ENCODE measurements at regions not wholly inside any gene's neighbourhood (a gene's known extent, or its start where the extent isn't known, plus 50 kb on each side); places are given as distances from the start of the nearest gene placed in this dataset.

DNA sequence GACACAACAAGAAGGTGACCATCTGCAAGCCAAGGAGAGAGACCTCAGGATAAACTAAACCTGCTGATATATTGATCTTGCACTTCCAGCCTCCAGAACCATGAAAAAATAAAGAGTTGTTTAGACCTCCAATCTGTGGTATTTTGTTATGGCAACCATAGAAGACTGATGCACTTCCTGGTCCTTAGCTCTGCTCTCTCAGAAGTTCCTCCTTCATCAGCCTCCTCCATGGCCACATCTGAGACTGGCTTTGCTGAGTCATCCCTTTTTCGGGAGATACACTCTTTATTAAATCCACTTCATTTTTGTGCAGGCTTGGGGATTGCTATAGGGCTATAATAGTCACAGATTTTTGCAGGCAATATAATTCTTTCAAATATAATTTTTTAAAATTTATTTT, 89.6 kb upstream of the ATF7IP start:
- no peak for DNase-seq (ENCODE audit: low read depth)

DNA sequence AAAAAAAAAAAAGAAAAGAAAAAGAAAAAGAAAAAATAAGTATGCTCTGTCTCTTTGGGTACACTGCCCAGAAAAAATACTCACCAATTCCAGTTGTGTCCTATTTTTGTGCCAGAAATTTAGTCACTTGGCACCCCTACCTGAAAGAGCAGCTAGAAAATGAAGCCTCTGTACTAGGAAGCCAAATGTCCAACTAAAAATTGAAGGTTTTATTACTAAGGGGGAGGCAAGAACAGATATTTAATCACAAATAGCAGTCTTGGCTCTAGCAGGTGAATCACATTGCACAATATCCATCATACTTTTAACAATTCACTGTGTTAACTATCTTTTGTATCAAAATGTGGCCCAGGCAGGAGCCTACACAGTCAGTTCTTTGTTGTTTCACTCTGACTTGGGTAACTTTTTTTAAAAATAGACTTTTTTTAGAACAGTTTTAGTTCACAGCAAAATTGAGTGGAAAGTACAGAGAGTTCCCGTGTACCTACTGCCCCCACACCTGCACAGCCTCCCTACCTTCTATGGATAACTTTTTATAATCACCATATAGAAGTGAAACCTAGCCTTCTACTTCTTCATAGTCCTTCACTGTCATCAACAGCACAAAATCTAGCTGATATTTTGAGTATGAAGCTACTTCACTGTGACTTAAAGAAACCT, 87.1 kb upstream of the ATF7IP start:
- DNase-seq (ENCODE audit: low read depth): no peak

DNA sequence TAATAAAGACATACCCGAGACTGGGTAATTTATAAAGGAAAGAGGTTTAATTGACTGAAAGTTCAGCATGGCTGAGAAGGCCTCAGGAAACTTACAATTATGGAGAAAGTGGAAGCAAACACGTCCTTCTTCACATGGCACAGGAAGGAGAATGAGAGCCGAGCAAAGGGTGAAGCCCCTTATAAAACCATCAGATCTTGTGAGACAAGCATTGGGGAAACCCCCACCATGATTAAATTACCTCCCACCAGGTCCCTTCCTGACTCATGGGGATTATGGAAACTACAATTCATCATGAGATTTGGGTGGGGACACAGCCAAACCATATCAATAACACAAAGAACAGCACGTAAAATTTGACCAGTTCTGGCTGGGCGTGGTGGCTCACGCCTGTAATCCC, 85.6 kb upstream of the ATF7IP start:
- no peak for DNase-seq (ENCODE audit: low read depth)

- DNase-seq (ENCODE audit: low read depth): no peak
Observed at GRCh38 chr12:14280921-14281320, 84.6 kb upstream of the ATF7IP start.

DNA sequence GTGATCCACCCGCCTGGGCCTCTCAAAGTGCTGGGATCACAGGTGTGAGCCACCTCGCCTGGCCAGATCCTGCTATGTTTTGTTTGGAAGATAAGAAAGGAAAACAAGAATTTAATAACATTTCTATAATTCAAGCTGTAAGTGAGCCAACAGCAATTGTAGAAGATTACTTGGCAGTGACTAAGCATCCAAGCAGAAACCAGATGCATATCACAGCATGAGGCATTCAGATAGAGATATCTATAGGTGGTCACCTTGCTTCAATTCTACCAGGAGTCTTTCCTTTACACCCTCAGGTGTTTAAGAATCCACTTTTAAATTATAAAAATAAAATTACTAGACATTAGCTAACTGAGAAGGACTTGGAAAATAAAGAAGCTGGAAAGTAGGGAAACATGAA, 83.9 kb upstream of the ATF7IP start:
- DNase-seq (ENCODE audit: low read depth): no peak

GRCh38 chr12:14283489-14284144, 81.9 kb upstream of the ATF7IP start:
- no peak for DNase-seq (ENCODE audit: low read depth)

- DNase-seq (ENCODE audit: low read depth): no peak
Observed at GRCh38 chr12:14284184-14284722, 81.2 kb upstream of the ATF7IP start.

DNA sequence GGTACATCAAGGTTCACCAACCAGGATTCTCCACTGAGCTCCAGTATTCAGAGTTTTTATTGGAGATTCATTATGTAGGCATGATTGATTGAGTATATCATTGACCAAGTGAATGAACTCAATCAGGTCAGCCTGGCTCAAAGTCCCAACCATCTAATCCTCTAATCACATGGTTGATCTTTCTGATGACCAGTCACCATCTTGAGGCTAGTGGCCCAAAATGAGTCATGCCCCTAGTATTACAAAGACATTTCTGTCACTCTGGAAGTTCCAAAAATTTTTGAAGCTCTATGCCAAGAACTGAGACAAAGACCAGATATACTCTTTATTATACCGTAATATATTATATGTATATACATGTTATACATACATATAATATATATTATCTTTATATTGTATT, 75.9 kb upstream of the ATF7IP start:
- no peak for DNase-seq (ENCODE audit: low read depth)

DNA sequence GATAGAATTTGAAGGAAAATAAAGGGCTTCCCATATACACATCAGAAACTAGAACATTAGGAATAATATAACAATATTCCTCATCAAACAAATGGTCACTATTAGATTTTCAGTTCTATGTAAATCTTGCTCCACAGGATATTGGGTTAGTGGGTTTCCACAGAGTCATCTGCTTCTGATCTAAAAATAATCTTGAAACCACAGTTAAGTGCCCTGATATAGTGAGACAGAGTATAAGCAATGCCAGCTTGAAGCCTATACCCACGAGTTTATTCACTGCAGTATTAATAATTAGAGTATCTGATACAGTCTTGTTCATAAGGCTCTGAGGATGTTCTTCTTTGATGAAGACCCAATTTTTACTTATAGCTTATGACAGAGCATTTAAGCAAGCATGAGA, 74.5 kb upstream of the ATF7IP start:
- DNase-seq (ENCODE audit: low read depth): no peak

DNA sequence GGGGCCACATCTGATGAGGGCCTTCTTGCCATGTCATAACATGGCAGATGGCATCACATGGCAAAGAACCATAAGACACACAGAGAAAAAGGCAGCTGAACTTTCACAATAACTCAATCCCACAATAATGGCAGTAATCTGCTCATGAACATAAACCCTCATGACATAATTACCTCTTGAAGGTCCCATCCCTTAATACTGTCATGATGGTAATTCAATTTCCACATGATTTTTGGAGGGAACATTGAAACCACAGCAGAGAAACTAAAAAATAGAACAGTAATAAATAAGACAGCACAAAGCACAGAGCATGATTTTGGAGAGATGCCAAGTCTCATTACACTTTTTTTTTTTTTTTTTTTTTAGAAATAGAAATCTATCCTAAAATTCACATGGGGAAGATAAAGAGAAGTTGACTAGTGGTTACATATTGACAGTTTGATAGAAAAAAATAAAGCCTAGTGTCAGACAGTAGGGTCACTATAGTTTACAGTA, 61.8 kb upstream of the ATF7IP start:
- DNase-seq (ENCODE audit: low read depth): no peak

DNA sequence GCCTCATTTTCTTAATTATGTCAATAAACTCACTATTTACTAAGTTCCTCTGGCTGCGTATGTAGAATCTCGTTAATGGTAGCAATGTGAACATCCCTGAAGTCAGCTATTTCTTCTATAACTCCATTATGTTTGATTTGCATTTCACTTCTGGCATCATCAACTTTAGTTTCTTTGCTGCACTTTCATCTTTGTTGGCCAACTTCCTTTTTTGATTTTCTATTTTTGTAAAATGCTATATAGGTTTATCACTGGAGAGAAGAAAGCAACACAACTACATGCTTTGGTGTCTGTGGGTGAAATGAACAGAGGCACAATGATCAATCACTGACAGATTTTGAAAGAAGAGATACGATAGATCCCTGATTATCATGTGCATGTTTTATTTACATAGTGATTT, 58.5 kb upstream of the ATF7IP start:
- DNase-seq (ENCODE audit: low read depth): no peak

- no peak for DNase-seq (ENCODE audit: low read depth)
Observed at GRCh38 chr12:14308516-14308915, 57.0 kb upstream of the ATF7IP start.

GRCh38 chr12:14310866-14311265, 54.6 kb upstream of the ATF7IP start:
- no peak for DNase-seq (ENCODE audit: low read depth)

GRCh38 chr12:14313379-14314138, 51.9 kb upstream of the ATF7IP start:
- no peak for DNase-seq (ENCODE audit: low read depth)

- DNase-seq (ENCODE audit: low read depth): no peak
Observed at GRCh38 chr12:14314801-14315200, 50.7 kb upstream of the ATF7IP start.

DNA sequence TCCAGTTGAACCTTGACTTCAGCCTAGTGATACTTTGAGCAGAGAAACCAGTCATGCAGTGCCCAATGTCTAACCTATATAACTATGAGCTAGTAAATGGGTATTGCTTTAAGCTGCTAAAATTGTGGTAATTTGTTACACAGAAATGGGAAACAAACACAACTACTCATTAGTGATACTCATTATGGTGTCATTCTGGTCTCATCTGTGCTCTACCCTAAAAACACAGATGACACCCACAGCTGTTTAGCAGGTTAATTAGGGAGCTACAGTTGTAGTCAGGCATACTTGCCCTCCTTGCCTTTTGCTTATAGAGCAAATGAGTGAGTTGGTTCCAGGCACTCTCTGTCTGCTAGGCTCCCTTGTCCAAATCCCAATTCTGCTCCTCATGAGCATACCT, 50.0 kb upstream of the ATF7IP start:
- no peak for DNase-seq (ENCODE audit: low read depth)
